ENCODE measurements at regions not wholly inside any gene's neighbourhood (a gene's known extent, or its start where the extent isn't known, plus 50 kb on each side); places are given as distances from the start of the nearest gene placed in this dataset.
"Not testable (repeated sequence)": the region's sequence is repeated elsewhere in the genome, so short reads cannot be mapped to it uniquely, and the experiment has no call there.

- TF ChIP-seq POLR2A (IDR thresholded peaks at IDR 0.05; ENCODE audit: low read depth, low read length) = no peak
- DNase-seq (ENCODE audit: insufficient read length, low spot score) (no peak), FAIRE-seq (no peak)
These were observed 170.9 kb downstream of the SEC23A start for GRCh38 chr14:38931969-38932652.

- no peak for TF ChIP-seq POLR2A (IDR thresholded peaks at IDR 0.05; ENCODE audit: low read depth, low read length)
- DNase-seq (ENCODE audit: insufficient read length, low spot score) (no peak), FAIRE-seq (no peak)
These were observed 172.1 kb downstream of the SEC23A start for GRCh38 chr14:38930898-38931297.

- DNase-seq (ENCODE audit: insufficient read length, low spot score) = no peak
- no peak for FAIRE-seq
- TF ChIP-seq POLR2A (IDR thresholded peaks at IDR 0.05; ENCODE audit: low read depth, low read length) = no peak
These were observed 173.0 kb downstream of the SEC23A start for GRCh38 chr14:38930022-38930421.

- DNase-seq (ENCODE audit: insufficient read length, low spot score) = no peak
- TF ChIP-seq POLR2A (IDR thresholded peaks at IDR 0.05; ENCODE audit: low read depth, low read length) = no peak
- no peak for FAIRE-seq
These were observed 173.6 kb downstream of the SEC23A start for GRCh38 chr14:38929416-38929815.

- FAIRE-seq; DNase-seq (ENCODE audit: insufficient read length, low spot score): not testable (repeated sequence)
These were observed 181.1 kb downstream of the SEC23A start for GRCh38 chr14:38921893-38922292.

GRCh38 chr14:38915125-38915524 is 187.9 kb downstream of the SEC23A start:
- FAIRE-seq (no peak), DNase-seq (ENCODE audit: insufficient read length, low spot score) (no peak)
- no peak for TF ChIP-seq POLR2A (IDR thresholded peaks at IDR 0.05; ENCODE audit: low read depth, low read length)

GRCh38 chr14:38910092-38910491 is 192.9 kb downstream of the SEC23A start:
- no peak for FAIRE-seq

GRCh38 chr14:38904959-38905358 is 198.1 kb downstream of the SEC23A start:
- no peak for FAIRE-seq

More at GRCh38 chr14:38910092-38910491, 192.9 kb downstream of the SEC23A start:
- no peak for DNase-seq (ENCODE audit: insufficient read length, low spot score)
- TF ChIP-seq POLR2A (IDR thresholded peaks at IDR 0.05; ENCODE audit: low read depth, low read length) = no peak

GRCh38 chr14:38901791-38902190 is 201.2 kb downstream of the SEC23A start:
- DNase-seq (ENCODE audit: insufficient read length, low spot score) (no peak), FAIRE-seq (no peak)
- no peak for TF ChIP-seq POLR2A (IDR thresholded peaks at IDR 0.05; ENCODE audit: low read depth, low read length)

More at GRCh38 chr14:38904959-38905358, 198.1 kb downstream of the SEC23A start:
- DNase-seq (ENCODE audit: insufficient read length, low spot score) = no peak
- no peak for TF ChIP-seq POLR2A (IDR thresholded peaks at IDR 0.05; ENCODE audit: low read depth, low read length)

- DNase-seq (ENCODE audit: insufficient read length, low spot score) = no peak
- no peak for TF ChIP-seq POLR2A (IDR thresholded peaks at IDR 0.05; ENCODE audit: low read depth, low read length)
- FAIRE-seq = no peak
These were observed 202.1 kb downstream of the SEC23A start for GRCh38 chr14:38900887-38901286.

- DNase-seq (ENCODE audit: insufficient read length, low spot score) (no peak), FAIRE-seq (no peak)
- no peak for TF ChIP-seq POLR2A (IDR thresholded peaks at IDR 0.05; ENCODE audit: low read depth, low read length)
These were observed 215.3 kb downstream of the SEC23A start for GRCh38 chr14:38887696-38888095.

GRCh38 chr14:38884109-38884508 is 218.9 kb downstream of the SEC23A start:
- no peak for FAIRE-seq
- no peak for DNase-seq (ENCODE audit: insufficient read length, low spot score)
- no peak for TF ChIP-seq POLR2A (IDR thresholded peaks at IDR 0.05; ENCODE audit: low read depth, low read length)

GRCh38 chr14:38883127-38883526 is 219.9 kb downstream of the SEC23A start:
- DNase-seq (ENCODE audit: insufficient read length, low spot score) = no peak
- no peak for TF ChIP-seq POLR2A (IDR thresholded peaks at IDR 0.05; ENCODE audit: low read depth, low read length)
- no peak for FAIRE-seq

GRCh38 chr14:38882533-38882932 is 220.5 kb downstream of the SEC23A start:
- FAIRE-seq (no peak), DNase-seq (ENCODE audit: insufficient read length, low spot score) (no peak)
- no peak for TF ChIP-seq POLR2A (IDR thresholded peaks at IDR 0.05; ENCODE audit: low read depth, low read length)

- TF ChIP-seq POLR2A (IDR thresholded peaks at IDR 0.05; ENCODE audit: low read depth, low read length) = no peak
- FAIRE-seq (no peak), DNase-seq (ENCODE audit: insufficient read length, low spot score) (no peak)
These were observed 222.2 kb downstream of the SEC23A start for GRCh38 chr14:38880643-38881524.
